ENCODE measurements at regions not wholly inside any gene's neighbourhood (a gene's known extent, or its start where the extent isn't known, plus 50 kb on each side); places are given as distances from the start of the nearest gene placed in this dataset.

DNA sequence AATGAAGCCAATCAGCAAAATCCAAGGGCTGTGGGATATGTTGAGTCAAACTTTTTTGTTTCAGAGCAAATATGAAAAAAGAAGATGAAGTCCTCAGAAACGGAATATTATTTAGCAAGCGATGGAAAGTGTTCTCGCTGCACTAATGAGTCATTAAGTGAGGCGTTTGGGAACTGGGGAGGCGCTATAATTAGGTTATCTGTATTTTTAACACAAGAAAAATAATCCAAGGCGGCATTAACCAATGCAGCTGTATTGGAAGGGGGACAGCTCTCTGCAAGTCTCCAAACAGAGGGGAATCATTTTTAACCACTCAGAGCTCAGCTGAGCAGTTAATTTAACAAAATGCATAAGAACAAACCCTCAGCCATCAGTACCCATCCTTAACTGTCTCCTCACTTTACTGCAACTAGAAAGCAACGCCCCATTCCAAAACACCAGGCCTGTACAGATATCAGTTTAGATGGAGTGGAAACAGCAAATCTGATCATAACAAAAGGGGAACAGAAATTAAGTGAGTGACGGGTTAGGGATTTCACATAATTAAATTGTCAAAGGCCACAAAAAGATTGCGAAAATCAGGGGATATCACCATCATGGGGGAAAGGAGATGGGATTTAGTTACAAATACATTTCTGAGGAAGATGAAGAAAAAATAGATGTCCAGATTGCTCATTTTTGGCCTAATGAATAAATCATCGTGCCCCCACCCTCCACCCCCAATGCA lies 211.0 kb upstream of the TOX3 start:
- H3K4me1 Mint-ChIP-seq: peaks cover 4% of the 10 kb centered on the region; the same call in 1 of the 3 replicates
- H3K27ac ChIP-seq (ENCODE audit: low read depth): no peak overlapping the region
- H3K9me2 ChIP-seq (ENCODE audit: insufficient read depth): peaks cover 6% of the 10 kb centered on the region
- H3K4me2 ChIP-seq: no peak overlapping the region
- 0 out of 2 replicates have a peak overlapping the region, but pooled peaks have one; percentile 23 for H2AFZ ChIP-seq
- no peak overlapping the region for H3K4me3 ChIP-seq
- ATAC-seq (no peak), DNase-seq (ENCODE audit: low spot score) (no peak)
- H3F3A ChIP-seq (replicated peaks; ENCODE audit: low read depth): no peaks in the 10 kb centered on the region
- no peaks in the 10 kb centered on the region for H3K36me3 ChIP-seq (ENCODE audit: insufficient read depth)
- no peaks in the 10 kb centered on the region for H3K27me3 Mint-ChIP-seq (ENCODE audit: insufficient read depth, low read depth, poor library complexity)
- no peaks in the 10 kb centered on the region for H3K36me3 Mint-ChIP-seq (ENCODE audit: low read depth)
- H3K79me2 ChIP-seq (replicated peaks; ENCODE audit: insufficient read depth): no peaks in the 10 kb centered on the region
- H3K27me3 ChIP-seq (ENCODE audit: insufficient read depth): no peaks in the 10 kb centered on the region
- H3K4me3 Mint-ChIP-seq: no peak overlapping the region
- no peak for TF ChIP-seq NANOG (IDR thresholded peaks at IDR 0.05; ENCODE audit: borderline replicate concordance)
- TF ChIP-seq ZNF331 (CRISPR knock-in tag; IDR thresholded peaks at IDR 0.05; ENCODE audit: low read depth): no peak
- TF ChIP-seq CREB1 (CRISPR knock-in tag; IDR thresholded peaks at IDR 0.05; ENCODE audit: low read depth): no peak
- TF ChIP-seq, protein P1, sequence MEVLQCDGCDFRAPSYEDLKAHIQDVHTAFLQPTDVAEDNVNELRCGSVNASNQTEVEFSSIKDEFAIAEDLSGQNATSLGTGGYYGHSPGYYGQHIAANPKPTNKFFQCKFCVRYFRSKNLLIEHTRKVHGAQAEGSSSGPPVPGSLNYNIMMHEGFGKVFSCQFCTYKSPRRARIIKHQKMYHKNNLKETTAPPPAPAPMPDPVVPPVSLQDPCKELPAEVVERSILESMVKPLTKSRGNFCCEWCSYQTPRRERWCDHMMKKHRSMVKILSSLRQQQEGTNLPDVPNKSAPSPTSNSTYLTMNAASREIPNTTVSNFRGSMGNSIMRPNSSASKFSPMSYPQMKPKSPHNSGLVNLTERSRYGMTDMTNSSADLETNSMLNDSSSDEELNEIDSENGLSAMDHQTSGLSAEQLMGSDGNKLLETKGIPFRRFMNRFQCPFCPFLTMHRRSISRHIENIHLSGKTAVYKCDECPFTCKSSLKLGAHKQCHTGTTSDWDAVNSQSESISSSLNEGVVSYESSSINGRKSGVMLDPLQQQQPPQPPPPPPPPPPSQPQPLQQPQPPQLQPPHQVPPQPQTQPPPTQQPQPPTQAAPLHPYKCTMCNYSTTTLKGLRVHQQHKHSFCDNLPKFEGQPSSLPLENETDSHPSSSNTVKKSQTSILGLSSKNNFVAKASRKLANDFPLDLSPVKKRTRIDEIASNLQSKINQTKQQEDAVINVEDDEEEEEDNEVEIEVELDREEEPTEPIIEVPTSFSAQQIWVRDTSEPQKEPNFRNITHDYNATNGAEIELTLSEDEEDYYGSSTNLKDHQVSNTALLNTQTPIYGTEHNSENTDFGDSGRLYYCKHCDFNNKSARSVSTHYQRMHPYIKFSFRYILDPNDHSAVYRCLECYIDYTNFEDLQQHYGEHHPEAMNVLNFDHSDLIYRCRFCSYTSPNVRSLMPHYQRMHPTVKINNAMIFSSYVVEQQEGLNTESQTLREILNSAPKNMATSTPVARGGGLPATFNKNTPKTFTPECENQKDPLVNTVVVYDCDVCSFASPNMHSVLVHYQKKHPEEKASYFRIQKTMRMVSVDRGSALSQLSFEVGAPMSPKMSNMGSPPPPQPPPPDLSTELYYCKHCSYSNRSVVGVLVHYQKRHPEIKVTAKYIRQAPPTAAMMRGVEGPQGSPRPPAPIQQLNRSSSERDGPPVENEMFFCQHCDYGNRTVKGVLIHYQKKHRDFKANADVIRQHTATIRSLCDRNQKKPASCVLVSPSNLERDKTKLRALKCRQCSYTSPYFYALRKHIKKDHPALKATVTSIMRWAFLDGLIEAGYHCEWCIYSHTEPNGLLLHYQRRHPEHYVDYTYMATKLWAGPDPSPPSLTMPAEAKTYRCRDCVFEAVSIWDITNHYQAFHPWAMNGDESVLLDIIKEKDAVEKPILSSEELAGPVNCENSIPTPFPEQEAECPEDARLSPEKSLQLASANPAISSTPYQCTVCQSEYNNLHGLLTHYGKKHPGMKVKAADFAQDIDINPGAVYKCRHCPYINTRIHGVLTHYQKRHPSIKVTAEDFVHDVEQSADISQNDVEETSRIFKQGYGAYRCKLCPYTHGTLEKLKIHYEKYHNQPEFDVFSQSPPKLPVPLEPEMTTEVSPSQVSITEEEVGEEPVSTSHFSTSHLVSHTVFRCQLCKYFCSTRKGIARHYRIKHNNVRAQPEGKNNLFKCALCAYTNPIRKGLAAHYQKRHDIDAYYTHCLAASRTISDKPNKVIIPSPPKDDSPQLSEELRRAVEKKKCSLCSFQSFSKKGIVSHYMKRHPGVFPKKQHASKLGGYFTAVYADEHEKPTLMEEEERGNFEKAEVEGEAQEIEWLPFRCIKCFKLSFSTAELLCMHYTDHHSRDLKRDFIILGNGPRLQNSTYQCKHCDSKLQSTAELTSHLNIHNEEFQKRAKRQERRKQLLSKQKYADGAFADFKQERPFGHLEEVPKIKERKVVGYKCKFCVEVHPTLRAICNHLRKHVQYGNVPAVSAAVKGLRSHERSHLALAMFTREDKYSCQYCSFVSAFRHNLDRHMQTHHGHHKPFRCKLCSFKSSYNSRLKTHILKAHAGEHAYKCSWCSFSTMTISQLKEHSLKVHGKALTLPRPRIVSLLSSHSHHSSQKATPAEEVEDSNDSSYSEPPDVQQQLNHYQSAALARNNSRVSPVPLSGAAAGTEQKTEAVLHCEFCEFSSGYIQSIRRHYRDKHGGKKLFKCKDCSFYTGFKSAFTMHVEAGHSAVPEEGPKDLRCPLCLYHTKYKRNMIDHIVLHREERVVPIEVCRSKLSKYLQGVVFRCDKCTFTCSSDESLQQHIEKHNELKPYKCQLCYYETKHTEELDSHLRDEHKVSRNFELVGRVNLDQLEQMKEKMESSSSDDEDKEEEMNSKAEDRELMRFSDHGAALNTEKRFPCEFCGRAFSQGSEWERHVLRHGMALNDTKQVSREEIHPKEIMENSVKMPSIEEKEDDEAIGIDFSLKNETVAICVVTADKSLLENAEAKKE (CRISPR knock-in tag; IDR thresholded peaks at IDR 0.05): no peak
- TF ChIP-seq ETS1 (IDR thresholded peaks at IDR 0.05): no peak
- TF ChIP-seq EZH2phosphoT487 (IDR thresholded peaks at IDR 0.05; ENCODE audit: unreplicated experiment): no peak
- TF ChIP-seq EZH2 (IDR thresholded peaks at IDR 0.05; ENCODE audit: low read depth, unreplicated experiment): no peak
- TF ChIP-seq POLR2AphosphoS5 (IDR thresholded peaks at IDR 0.05; ENCODE audit: low read depth): no peak
- TF ChIP-seq, protein P2, sequence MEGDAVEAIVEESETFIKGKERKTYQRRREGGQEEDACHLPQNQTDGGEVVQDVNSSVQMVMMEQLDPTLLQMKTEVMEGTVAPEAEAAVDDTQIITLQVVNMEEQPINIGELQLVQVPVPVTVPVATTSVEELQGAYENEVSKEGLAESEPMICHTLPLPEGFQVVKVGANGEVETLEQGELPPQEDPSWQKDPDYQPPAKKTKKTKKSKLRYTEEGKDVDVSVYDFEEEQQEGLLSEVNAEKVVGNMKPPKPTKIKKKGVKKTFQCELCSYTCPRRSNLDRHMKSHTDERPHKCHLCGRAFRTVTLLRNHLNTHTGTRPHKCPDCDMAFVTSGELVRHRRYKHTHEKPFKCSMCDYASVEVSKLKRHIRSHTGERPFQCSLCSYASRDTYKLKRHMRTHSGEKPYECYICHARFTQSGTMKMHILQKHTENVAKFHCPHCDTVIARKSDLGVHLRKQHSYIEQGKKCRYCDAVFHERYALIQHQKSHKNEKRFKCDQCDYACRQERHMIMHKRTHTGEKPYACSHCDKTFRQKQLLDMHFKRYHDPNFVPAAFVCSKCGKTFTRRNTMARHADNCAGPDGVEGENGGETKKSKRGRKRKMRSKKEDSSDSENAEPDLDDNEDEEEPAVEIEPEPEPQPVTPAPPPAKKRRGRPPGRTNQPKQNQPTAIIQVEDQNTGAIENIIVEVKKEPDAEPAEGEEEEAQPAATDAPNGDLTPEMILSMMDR (conservative IDR thresholded peaks at IDR 0.05; ENCODE audit: low read depth in 2 of 2): no peak
- TF ChIP-seq JUNB (IDR thresholded peaks at IDR 0.05; ENCODE audit: unreplicated experiment): no peak
- TF ChIP-seq ZNF114 (CRISPR knock-in tag; IDR thresholded peaks at IDR 0.05): no peak
- no peak for TF ChIP-seq REST (IDR thresholded peaks at IDR 0.05; ENCODE audit: unreplicated experiment)
- TF ChIP-seq STAT1 (IDR thresholded peaks at IDR 0.05; ENCODE audit: unreplicated experiment): no peak
- no peaks in the 10 kb centered on the region for H4K20me1 ChIP-seq (replicated peaks; ENCODE audit: insufficient read depth)
- no peak overlapping the region for H3K27ac Mint-ChIP-seq
- H3K4me1 ChIP-seq (ENCODE audit: insufficient read depth): no peaks in the 10 kb centered on the region
- no peaks in the 10 kb centered on the region for H3K9me3 Mint-ChIP-seq

Measured in GM23338 (cell line).